ENCODE measurements at regions not wholly inside any gene's neighbourhood (a gene's known extent, or its start where the extent isn't known, plus 50 kb on each side); places are given as distances from the start of the nearest gene placed in this dataset.

DNA sequence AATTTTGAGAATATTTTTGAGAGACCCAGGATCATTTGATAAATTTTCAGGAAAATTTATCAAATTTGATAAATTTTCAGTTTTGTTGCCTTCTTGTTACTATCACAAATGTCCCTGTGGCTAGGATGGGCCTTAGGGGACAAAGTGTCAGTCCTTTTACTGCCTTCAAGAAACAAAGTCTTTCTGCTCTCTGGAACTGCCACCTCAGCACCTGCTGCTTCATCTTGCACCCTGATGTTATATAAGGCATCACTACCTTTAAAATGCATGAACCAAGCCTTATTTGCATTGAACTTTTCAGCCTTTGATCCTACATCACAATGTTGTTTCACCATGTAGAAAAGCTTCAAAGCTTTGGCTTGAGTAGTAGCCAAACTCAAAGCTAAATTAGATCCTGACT, 123.0 kb upstream of the CNTLN start:
- no peak for DNase-seq (ENCODE audit: low read depth)
- TF ChIP-seq, protein P1, sequence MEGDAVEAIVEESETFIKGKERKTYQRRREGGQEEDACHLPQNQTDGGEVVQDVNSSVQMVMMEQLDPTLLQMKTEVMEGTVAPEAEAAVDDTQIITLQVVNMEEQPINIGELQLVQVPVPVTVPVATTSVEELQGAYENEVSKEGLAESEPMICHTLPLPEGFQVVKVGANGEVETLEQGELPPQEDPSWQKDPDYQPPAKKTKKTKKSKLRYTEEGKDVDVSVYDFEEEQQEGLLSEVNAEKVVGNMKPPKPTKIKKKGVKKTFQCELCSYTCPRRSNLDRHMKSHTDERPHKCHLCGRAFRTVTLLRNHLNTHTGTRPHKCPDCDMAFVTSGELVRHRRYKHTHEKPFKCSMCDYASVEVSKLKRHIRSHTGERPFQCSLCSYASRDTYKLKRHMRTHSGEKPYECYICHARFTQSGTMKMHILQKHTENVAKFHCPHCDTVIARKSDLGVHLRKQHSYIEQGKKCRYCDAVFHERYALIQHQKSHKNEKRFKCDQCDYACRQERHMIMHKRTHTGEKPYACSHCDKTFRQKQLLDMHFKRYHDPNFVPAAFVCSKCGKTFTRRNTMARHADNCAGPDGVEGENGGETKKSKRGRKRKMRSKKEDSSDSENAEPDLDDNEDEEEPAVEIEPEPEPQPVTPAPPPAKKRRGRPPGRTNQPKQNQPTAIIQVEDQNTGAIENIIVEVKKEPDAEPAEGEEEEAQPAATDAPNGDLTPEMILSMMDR (IDR thresholded peaks at IDR 0.05; ENCODE audit: control insufficient read depth, insufficient read depth, low read depth, low read length, missing control alignments): no peak
- no peak overlapping the region for H3K4me3 ChIP-seq (ENCODE audit: control insufficient read depth, low read depth, low read length)

DNA sequence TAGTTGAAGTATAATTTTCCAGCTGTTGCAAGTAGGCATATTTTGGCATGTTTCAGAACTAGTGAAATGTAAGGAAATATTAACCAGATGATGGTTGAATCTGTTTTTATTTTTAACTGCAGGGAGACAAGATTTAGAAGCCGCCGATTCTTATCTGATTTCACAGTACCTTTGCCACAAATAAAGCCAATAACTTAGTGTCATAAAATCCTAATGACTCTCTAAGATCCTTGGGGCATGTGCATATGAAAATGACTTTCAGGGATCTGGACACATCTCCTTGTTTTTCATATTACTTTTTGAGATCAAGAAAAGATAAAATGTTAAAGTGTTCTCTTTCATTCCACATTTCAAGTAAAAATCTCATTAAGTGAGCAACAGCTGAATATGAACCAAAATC, 125.8 kb upstream of the CNTLN start:
- no peak for DNase-seq (ENCODE audit: low read depth)
- TF ChIP-seq, protein P1 (IDR thresholded peaks at IDR 0.05; ENCODE audit: control insufficient read depth, insufficient read depth, low read depth, low read length, missing control alignments): no peak
- no peak overlapping the region for H3K4me3 ChIP-seq (ENCODE audit: control insufficient read depth, low read depth, low read length)

GRCh38 chr9:17005056-17005823, 129.6 kb upstream of the CNTLN start:
- TF ChIP-seq, protein P1 (IDR thresholded peaks at IDR 0.05; ENCODE audit: control insufficient read depth, insufficient read depth, low read depth, low read length, missing control alignments): peak; percentile 10
- no peak overlapping the region; the same call in 1 of the 2 replicates for H3K4me3 ChIP-seq (ENCODE audit: control insufficient read depth, low read depth, low read length)
- DNase-seq (ENCODE audit: low read depth): no peak

GRCh38 chr9:17004500-17004899, 130.3 kb upstream of the CNTLN start:
- H3K4me3 ChIP-seq (ENCODE audit: control insufficient read depth, low read depth, low read length): no peak overlapping the region
- DNase-seq (ENCODE audit: low read depth): no peak
- TF ChIP-seq, protein P1 (IDR thresholded peaks at IDR 0.05; ENCODE audit: control insufficient read depth, insufficient read depth, low read depth, low read length, missing control alignments): no peak

GRCh38 chr9:17003576-17004240, 131.1 kb upstream of the CNTLN start:
- H3K4me3 ChIP-seq (ENCODE audit: control insufficient read depth, low read depth, low read length): no peak overlapping the region
- DNase-seq (ENCODE audit: low read depth): no peak
- TF ChIP-seq, protein P1 (IDR thresholded peaks at IDR 0.05; ENCODE audit: control insufficient read depth, insufficient read depth, low read depth, low read length, missing control alignments): no peak

DNA sequence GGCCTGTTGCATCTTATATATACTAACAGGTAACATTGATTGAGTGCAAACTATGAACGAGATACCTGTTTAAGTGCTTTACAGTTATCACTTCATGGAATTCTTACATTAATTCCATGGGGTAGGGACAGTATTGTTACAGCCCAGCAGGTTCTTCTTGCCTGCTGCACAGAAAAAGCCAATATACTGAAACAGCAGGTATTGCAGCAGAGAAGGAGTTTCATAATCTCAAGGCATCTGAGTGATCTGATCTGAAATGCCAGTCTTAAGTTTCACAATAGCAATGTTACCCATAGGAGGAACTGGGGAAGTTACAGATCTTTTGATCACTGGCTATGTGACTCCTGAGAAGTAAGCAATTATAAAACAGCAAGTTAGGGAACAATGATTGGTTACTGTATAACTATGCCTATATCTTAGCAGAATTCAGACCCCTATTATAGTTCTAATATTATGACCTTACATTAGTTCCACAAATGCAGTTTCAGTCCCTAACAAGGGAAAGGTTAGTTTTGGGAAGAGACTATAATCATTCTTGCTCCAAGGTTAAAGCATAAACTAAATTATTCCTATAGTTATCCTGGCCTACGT, 126.5 kb upstream of the BNC2 start:
- TF ChIP-seq, protein P1 (IDR thresholded peaks at IDR 0.05; ENCODE audit: control insufficient read depth, insufficient read depth, low read depth, low read length, missing control alignments): no peak
- no peak for DNase-seq (ENCODE audit: low read depth)
- no peak overlapping the region for H3K4me3 ChIP-seq (ENCODE audit: control insufficient read depth, low read depth, low read length)
